Colonic mucosa (tissue), 4 donors: ENCODE measurements at regions not wholly inside any gene's neighbourhood (a gene's known extent, or its start where the extent isn't known, plus 50 kb on each side); places are given as distances from the start of the nearest gene placed in this dataset.

Experiments used
- DNase-seq: peaks from one replicate; pipeline ENCODE4 v3.0.0-alpha.2; 2020
- H3K27ac ChIP-seq: fragments of 200-600 bp; one replicate; pipeline ENCODE4 v1.8.0; 2021
- H3K27me3 ChIP-seq: fragments of 200-600 bp; one replicate; pipeline ENCODE4 v1.8.0; 2021
- H3K36me3 ChIP-seq: fragments of 200-600 bp; one replicate; pipeline ENCODE4 v1.8.0; 2021
- H3K4me1 ChIP-seq: fragments of 200-600 bp; one replicate; pipeline ENCODE4 v1.8.0; 2021; ENCODE audit warnings: mild to moderate bottlenecking
- H3K4me3 ChIP-seq: fragments of 200-600 bp; one replicate; pipeline ENCODE4 v1.8.0; 2021
- H3K9ac ChIP-seq, 2 donors: one replicate each; pipeline ENCODE4 v1.7.0; 2013; ENCODE audit warnings: control low read depth in 2 of 2, low read depth in 2 of 2, low read length in 2 of 2
- H3K9me3 ChIP-seq: fragments of 200-600 bp; one replicate; pipeline ENCODE4 v1.8.0; 2021
- CTCF ChIP-seq: fragments of 200-600 bp; IDR thresholded peaks from one replicate; pipeline ENCODE4 v1.8.0; 2022; ENCODE audit warnings: antibody characterized with exemption, mild to moderate bottlenecking
- intact Hi-C: fragments of 100-400 bp; cut with DNase I; formaldehyde crosslinking; loops from one replicate; pipeline ENCODE4 v1.14.1; 2022
- donor health status: healthy.
- donor health status: DM: no; HTN: no; CAD: no.
- donor health status: DM: no; HTN: no; CAD: no.

GRCh38 chr6:100101644-100102043 lies 107.6 kb upstream of the MCHR2 start:
- DNase-seq, result no peak
- intact Hi-C loops, result loop anchor here (5.0 kb wide), 1 partner anchor 99 kb away; no protein-coding TSS in a partner anchor
- Histone ChIP-seq H3K27me3 (no peaks in the 10 kb centered on the region), H3K27ac (no peak overlapping the region), H3K9me3 (no peaks in the 10 kb centered on the region), H3K36me3 (no peaks in the 10 kb centered on the region), H3K4me1 (no peaks in the 10 kb centered on the region), H3K9ac (no peak overlapping the region), H3K4me3 (no peak overlapping the region)
- no peak for TF ChIP-seq CTCF

GRCh38 chr6:100100776-100101175 lies 106.8 kb upstream of the MCHR2 start:
- H3K4me1 ChIP-seq, result no peaks in the 10 kb centered on the region
- H3K9ac ChIP-seq, result no peak overlapping the region
- H3K27me3 ChIP-seq, result no peaks in the 10 kb centered on the region
- H3K9me3 ChIP-seq, result no peaks in the 10 kb centered on the region
- intact Hi-C loops, result loop anchor here (5.0 kb wide), 1 partner anchor 98 kb away; no protein-coding TSS in a partner anchor
- no peak overlapping the region for H3K4me3 ChIP-seq
- no peak overlapping the region for H3K27ac ChIP-seq
- no peaks in the 10 kb centered on the region for H3K36me3 ChIP-seq
- no peak for DNase-seq
- no peak for TF ChIP-seq CTCF

- no peak overlapping the region for H3K27ac ChIP-seq
- DNase-seq, result no peak
- intact Hi-C loops, result loop anchor here (5.0 kb wide), 2 partner anchors 97 to 227 kb away; no protein-coding TSS in a partner anchor
- H3K4me1 ChIP-seq, result no peaks in the 10 kb centered on the region
- H3K4me3 ChIP-seq, result no peak overlapping the region
- H3K9me3 ChIP-seq, result no peaks in the 10 kb centered on the region
- no peaks in the 10 kb centered on the region for H3K36me3 ChIP-seq
- no peaks in the 10 kb centered on the region for H3K27me3 ChIP-seq
- peak; percentile 43 for TF ChIP-seq CTCF
- no peak overlapping the region for H3K9ac ChIP-seq
Observed at GRCh38 chr6:100099189-100100074, 105.4 kb upstream of the MCHR2 start.

- DNase-seq, result no peak
- H3K27me3 ChIP-seq, result no peaks in the 10 kb centered on the region
- intact Hi-C loops, result loop anchor here (5.0 kb wide), 1 partner anchor 225 kb away; no protein-coding TSS in a partner anchor
- no peaks in the 10 kb centered on the region for H3K4me1 ChIP-seq
- H3K36me3 ChIP-seq, result no peaks in the 10 kb centered on the region
- H3K4me3 ChIP-seq, result no peak overlapping the region
- H3K9me3 ChIP-seq, result no peaks in the 10 kb centered on the region
- no peak for TF ChIP-seq CTCF
- H3K27ac ChIP-seq, result no peak overlapping the region
- no peak overlapping the region for H3K9ac ChIP-seq
Observed at GRCh38 chr6:100096936-100097335, 102.9 kb upstream of the MCHR2 start.

GRCh38 chr6:100096341-100096740 lies 102.3 kb upstream of the MCHR2 start:
- no peak overlapping the region for H3K27ac ChIP-seq
- H3K4me1 ChIP-seq, result no peaks in the 10 kb centered on the region
- DNase-seq, result no peak
- H3K4me3 ChIP-seq, result no peak overlapping the region
- no peak for TF ChIP-seq CTCF
- no peaks in the 10 kb centered on the region for H3K36me3 ChIP-seq
- H3K27me3 ChIP-seq, result no peaks in the 10 kb centered on the region
- intact Hi-C loops, result loop anchor here (5.0 kb wide), 1 partner anchor 224 kb away; no protein-coding TSS in a partner anchor
- H3K9ac ChIP-seq, result no peak overlapping the region
- no peaks in the 10 kb centered on the region for H3K9me3 ChIP-seq
